Body of pancreas (tissue), 4 donors: ENCODE measurements at regions not wholly inside any gene's neighbourhood (a gene's known extent, or its start where the extent isn't known, plus 50 kb on each side); places are given as distances from the start of the nearest gene placed in this dataset.

Source experiments
- ATAC-seq: fragments of 150-250 bp; one replicate; pipeline ENCODE4 v1.9.1; 2016
- DNase-seq, 4 donors: peaks; one replicate each; pipeline ENCODE4 v3.0.0-alpha.2; 2019
- H3K27ac ChIP-seq, 4 donors: fragments of 200-600 bp; sonication (generic); 1 replicate in 3 of 4; 2 replicates in 1 of 4; pipeline versions ENCODE4 v1.5.1 to v1.6.1; 2016 to 2019; ENCODE audit warnings: mild to moderate bottlenecking in 1 of 4, mixed read lengths in 1 of 4, moderate library complexity in 1 of 4
- H3K27me3 ChIP-seq, 2 donors: fragments of 200-600 bp; sonication (generic); one replicate each; pipeline ENCODE4 v1.6.0; 2016; ENCODE audit warnings: mild to moderate bottlenecking in 1 of 2
- H3K36me3 ChIP-seq, 2 donors: fragments of 200-600 bp; sonication (generic); replicated peaks in 1 of 2; 2 replicates each; pipeline ENCODE4 v1.5.1; 2016; ENCODE audit warnings: low read depth in 2 of 2; ENCODE audit not compliant: insufficient read depth in 1 of 2
- H3K4me1 ChIP-seq: fragments of 200-600 bp; sonication (generic); one replicate; pipeline ENCODE4 v1.6.0; 2016
- H3K4me3 ChIP-seq, 2 donors: fragments of 200-600 bp; sonication (generic); 1 replicate in 1 of 2; 2 replicates in 1 of 2; pipeline ENCODE4 v1.5.1; 2016 to 2019
- H3K9me3 ChIP-seq, 3 donors: fragments of 200-600 bp; sonication (generic); 1 replicate in 2 of 3; 2 replicates in 1 of 3; pipeline ENCODE4 v1.5.1; 2016
- POLR2A ChIP-seq, 3 donors: fragments of 450-650 bp; IDR thresholded peaks; one replicate each; pipeline ENCODE4 v1.6.1; 2016; ENCODE audit warnings: antibody characterized with exemption in 3 of 3, mild to moderate bottlenecking in 2 of 3
- WGBS, 2 donors: methylation state at CpG; one replicate each; pipeline ENCODE4 v1.1.5; 2017; 5-methylcytosine and 5-hydroxymethylcytosine counted together
- intact Hi-C: fragments of 100-400 bp; cut with DNase I; formaldehyde crosslinking; loops from one replicate; pipeline ENCODE4 v1.15.1; 2023
- TF ChIP-seq, protein P1 (sequence below), 7 experiments: fragments of 450-650 bp in 4 of 7; fragments of 200-600 bp in 3 of 7; sonication (generic) in 3 of 7; IDR thresholded peaks; one replicate each; pipeline ENCODE4 v1.5.1; 2016 to 2019; ENCODE audit warnings: antibody characterized with exemption in 7 of 7

DNA sequence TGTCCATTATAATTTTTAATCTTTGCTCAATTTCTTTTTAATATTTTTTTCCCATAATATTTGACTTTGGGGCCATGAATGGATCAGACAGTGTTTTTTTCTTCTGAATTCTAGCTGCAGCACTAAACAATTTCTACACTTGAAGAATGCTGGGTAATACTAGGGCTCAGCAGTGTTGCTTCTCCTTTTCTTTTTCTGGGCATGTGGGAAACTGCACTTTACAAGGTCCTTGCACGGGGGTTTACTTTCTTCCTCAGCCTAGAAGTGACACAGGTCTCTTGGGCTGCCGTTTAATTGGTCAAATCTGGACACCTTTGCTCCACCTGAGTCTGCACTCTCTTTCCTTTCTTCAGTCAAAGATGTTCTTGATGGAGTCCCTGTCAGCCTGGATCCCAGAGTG is 135.4 kb upstream of the APCDD1 start:
- H3K4me1 ChIP-seq = no peaks in the 10 kb centered on the region
- WGBS, 2 donors = 69 to 88% methylated on average over 2 of the region's 2 CpGs

DNA sequence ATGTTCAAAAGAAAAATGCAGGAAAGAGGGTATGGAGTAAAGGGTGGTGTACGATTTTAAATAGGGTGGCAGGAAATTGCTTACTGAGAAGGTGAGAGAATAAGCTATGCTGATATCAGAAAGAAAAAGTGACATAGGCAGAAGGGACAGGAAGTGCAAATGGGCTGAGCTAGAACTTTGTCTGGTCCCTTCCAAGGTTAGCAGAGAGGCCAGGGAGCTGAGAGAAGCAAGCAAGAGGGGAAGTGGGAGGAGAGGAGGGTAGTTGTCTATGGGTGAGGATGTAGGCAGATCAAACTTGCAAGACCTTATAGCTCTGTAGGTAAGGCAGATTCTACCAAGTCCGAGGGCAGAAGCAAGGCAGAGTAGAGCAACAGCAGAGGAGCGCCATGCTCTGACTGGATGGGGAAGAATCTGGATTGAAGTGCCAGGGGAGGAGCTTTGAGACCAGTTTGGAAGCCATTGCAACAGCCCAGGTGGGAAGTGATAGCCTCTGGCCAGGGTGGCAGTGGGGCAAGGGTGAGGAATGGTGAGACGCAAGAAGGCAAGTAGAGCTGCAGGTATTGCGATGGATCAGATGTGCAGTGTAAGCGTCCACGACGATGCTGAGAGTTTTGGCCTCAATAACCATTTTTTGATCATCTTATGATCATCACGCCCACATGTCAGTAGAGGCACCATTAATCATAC is 134.4 kb upstream of the APCDD1 start:
- no peaks in the 10 kb centered on the region for H3K36me3 ChIP-seq
- ATAC-seq (no peak), DNase-seq (no peak)
- WGBS, 2 donors = 83 to 88% methylated on average over 9 of the region's 9 CpGs
- no peak overlapping the region for H3K27ac ChIP-seq
- no peak overlapping the region for H3K4me3 ChIP-seq
- H3K27me3 ChIP-seq = no peaks in the 10 kb centered on the region
- H3K4me1 ChIP-seq = no peaks in the 10 kb centered on the region
- no peaks in the 10 kb centered on the region for H3K9me3 ChIP-seq
- intact Hi-C loops = no loop called here
- TF ChIP-seq, protein P1, sequence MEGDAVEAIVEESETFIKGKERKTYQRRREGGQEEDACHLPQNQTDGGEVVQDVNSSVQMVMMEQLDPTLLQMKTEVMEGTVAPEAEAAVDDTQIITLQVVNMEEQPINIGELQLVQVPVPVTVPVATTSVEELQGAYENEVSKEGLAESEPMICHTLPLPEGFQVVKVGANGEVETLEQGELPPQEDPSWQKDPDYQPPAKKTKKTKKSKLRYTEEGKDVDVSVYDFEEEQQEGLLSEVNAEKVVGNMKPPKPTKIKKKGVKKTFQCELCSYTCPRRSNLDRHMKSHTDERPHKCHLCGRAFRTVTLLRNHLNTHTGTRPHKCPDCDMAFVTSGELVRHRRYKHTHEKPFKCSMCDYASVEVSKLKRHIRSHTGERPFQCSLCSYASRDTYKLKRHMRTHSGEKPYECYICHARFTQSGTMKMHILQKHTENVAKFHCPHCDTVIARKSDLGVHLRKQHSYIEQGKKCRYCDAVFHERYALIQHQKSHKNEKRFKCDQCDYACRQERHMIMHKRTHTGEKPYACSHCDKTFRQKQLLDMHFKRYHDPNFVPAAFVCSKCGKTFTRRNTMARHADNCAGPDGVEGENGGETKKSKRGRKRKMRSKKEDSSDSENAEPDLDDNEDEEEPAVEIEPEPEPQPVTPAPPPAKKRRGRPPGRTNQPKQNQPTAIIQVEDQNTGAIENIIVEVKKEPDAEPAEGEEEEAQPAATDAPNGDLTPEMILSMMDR (IDR thresholded peaks at IDR 0.05) = no peak

More for the DNA sequence above, 135.4 kb upstream of the APCDD1 start:
- Histone ChIP-seq H3K36me3 (no peaks in the 10 kb centered on the region), H3K27me3 (no peaks in the 10 kb centered on the region), H3K4me3 (no peak overlapping the region), H3K27ac (no peak overlapping the region), H3K9me3 (no peaks in the 10 kb centered on the region)
- no peak for ATAC-seq
- intact Hi-C loops = no loop called here
- no peak for DNase-seq
- TF ChIP-seq, protein P1 (IDR thresholded peaks at IDR 0.05) = no peak
- TF ChIP-seq POLR2A (IDR thresholded peaks at IDR 0.05) = no peak

DNA sequence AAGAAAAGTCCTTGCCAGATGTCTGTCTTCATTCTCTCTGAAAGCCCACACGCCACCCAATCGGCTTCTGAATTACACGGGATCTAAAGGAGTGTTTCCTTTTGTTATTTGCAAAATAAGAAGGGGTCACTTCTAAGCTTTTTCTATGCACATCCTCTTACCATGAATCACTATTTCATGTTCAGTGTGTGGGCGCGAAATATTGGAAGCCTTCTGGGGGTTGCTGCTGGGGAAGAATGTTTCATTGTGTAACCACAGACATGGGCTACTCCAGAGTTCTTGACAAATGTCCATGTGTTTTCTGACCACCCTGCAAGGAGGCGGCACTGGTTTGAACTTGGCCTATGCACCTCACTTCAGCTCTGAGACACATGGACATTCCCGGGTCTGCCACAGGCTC is 133.6 kb upstream of the APCDD1 start:
- TF ChIP-seq, protein P1 (IDR thresholded peaks at IDR 0.05) = no peak
- no peak for TF ChIP-seq POLR2A (IDR thresholded peaks at IDR 0.05)
- 83 to 85% methylated on average over 7 of the region's 7 CpGs for WGBS, 2 donors

DNA sequence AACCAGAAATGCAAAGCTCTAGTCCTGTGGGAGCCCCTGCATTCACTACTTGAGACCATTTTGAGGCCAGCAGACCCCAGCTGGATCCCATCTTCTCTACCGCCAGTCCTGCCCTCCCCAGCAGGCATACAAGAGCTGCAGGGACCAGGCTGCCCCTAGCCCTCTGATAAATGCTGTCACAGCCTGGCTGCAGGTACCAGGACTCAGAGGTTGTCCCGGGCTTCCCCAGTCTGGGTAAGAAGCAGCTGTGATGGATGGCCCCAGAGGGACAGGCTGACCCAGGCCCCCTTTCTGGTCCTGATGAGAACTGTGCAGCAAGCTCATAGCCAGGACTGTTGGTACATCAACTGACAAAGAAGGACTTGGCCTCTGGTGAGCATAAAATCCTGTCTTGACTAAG is 132.9 kb upstream of the APCDD1 start:
- H3K9me3 ChIP-seq = no peaks in the 10 kb centered on the region
- no peaks in the 10 kb centered on the region for H3K4me1 ChIP-seq
- H3K36me3 ChIP-seq = no peaks in the 10 kb centered on the region
- DNase-seq (no peak), ATAC-seq (no peak)
- WGBS, 2 donors = 64 to 90% methylated on average over 2 of the region's 2 CpGs
- TF ChIP-seq, protein P1 (IDR thresholded peaks at IDR 0.05) = no peak
- no peak for TF ChIP-seq POLR2A (IDR thresholded peaks at IDR 0.05)
- H3K27ac ChIP-seq = no peak overlapping the region
- H3K4me3 ChIP-seq = no peak overlapping the region
- H3K27me3 ChIP-seq = no peaks in the 10 kb centered on the region
- intact Hi-C loops = no loop called here

More for the DNA sequence above, 133.6 kb upstream of the APCDD1 start:
- DNase-seq = peak in 1 of 4 donors; percentile 18
- no peak for ATAC-seq
- intact Hi-C loops = no loop called here
- H3K27me3 ChIP-seq = no peaks in the 10 kb centered on the region
- H3K4me3 ChIP-seq = no peak overlapping the region
- no peaks in the 10 kb centered on the region for H3K9me3 ChIP-seq
- H3K27ac ChIP-seq = no peak overlapping the region
- H3K36me3 ChIP-seq = no peaks in the 10 kb centered on the region
- no peaks in the 10 kb centered on the region for H3K4me1 ChIP-seq

DNA sequence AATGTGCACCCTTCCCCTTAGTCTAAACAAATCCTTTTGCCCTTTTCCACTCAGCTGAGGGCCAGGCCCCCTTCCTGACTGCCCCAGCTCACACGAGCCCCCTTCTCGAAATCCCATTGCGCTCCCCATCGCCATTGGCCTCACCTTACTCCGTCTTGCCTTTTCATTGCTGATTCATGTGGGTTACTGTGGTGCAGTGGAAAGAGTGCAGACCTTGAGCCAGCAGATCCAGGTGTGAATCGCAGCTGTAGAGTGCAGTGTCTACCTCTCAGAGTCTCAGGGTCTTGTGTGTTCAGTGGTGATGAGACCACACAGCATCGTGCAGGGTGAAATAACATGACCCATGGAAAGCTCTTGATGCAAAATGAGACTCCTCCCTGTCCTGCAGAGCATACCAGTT is 132.4 kb upstream of the APCDD1 start:
- intact Hi-C loops = no loop called here
- WGBS, 2 donors = 68 to 78% methylated on average over 7 of the region's 7 CpGs

More for the DNA sequence above, 132.4 kb upstream of the APCDD1 start:
- no peaks in the 10 kb centered on the region for H3K4me1 ChIP-seq
- no peak for TF ChIP-seq POLR2A (IDR thresholded peaks at IDR 0.05)
- TF ChIP-seq, protein P1 (IDR thresholded peaks at IDR 0.05) = no peak
- ATAC-seq (no peak), DNase-seq (no peak)
- no peak overlapping the region for H3K27ac ChIP-seq
- no peaks in the 10 kb centered on the region for H3K36me3 ChIP-seq
- H3K4me3 ChIP-seq = no peak overlapping the region
- no peaks in the 10 kb centered on the region for H3K27me3 ChIP-seq
- H3K9me3 ChIP-seq = no peaks in the 10 kb centered on the region
